GM12873 (cell line): ENCODE measurements at regions not wholly inside any gene's neighbourhood (a gene's known extent, or its start where the extent isn't known, plus 50 kb on each side); places are given as distances from the start of the nearest gene placed in this dataset.

Experiments used
- TF ChIP-seq, protein P1 (sequence below): IDR thresholded peaks from 2 replicates; pipeline ENCODE4 v1.5.1; 2012; ENCODE audit warnings: low read depth, mild to moderate bottlenecking, moderate library complexity, low read length, control low read depth; ENCODE audit not compliant: insufficient read depth; ENCODE audit errors: missing control alignments

GRCh38 chr21:16910435-16911165, 602.2 kb upstream of the CXADR start:
- TF ChIP-seq, protein P1, sequence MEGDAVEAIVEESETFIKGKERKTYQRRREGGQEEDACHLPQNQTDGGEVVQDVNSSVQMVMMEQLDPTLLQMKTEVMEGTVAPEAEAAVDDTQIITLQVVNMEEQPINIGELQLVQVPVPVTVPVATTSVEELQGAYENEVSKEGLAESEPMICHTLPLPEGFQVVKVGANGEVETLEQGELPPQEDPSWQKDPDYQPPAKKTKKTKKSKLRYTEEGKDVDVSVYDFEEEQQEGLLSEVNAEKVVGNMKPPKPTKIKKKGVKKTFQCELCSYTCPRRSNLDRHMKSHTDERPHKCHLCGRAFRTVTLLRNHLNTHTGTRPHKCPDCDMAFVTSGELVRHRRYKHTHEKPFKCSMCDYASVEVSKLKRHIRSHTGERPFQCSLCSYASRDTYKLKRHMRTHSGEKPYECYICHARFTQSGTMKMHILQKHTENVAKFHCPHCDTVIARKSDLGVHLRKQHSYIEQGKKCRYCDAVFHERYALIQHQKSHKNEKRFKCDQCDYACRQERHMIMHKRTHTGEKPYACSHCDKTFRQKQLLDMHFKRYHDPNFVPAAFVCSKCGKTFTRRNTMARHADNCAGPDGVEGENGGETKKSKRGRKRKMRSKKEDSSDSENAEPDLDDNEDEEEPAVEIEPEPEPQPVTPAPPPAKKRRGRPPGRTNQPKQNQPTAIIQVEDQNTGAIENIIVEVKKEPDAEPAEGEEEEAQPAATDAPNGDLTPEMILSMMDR, result no peak

- TF ChIP-seq, protein P1, result no peak
These were observed 601.7 kb upstream of the CXADR start for GRCh38 chr21:16911166-16911607.

DNA sequence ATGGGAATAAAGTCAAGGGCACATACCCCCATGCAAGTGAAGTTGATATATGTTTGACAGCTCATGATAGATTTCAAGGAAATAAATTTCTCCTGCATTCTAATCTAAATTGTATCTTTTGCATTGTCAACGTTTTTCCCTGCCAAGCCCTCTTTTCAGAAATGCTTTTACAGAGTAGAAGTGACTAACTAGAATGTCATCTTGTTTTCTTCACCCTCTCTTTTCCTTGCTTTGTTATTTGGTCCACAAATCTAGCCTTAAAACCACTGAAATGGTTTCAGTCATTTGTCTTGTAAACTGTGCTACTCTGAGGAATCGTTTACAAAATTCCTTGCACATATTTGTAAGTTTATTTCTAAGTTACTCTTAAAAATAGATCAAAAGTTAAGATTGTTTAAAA, 600.8 kb upstream of the CXADR start:
- TF ChIP-seq, protein P1, result no peak

GRCh38 chr21:16913010-16913409, 599.8 kb upstream of the CXADR start:
- TF ChIP-seq, protein P1, result no peak

DNA sequence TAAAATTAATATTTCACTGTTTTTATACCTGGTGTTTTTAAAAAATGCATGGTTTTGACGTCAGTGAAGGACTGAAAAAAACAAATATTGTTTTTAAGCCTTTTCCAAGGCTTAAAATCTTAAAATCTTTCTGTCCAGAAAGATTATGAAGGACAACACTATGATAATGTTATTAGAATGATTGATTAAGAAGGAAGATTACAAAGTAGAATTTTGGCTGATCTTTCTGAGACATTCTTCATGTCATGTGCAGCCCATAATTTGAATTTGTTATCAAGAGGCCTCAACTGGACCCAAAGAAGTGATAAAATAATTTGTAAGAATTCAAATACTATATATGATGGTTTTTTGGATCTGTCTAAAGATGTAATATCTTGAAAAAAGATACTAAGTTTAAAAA, 584.4 kb upstream of the CXADR start:
- TF ChIP-seq, protein P1, result no peak

DNA sequence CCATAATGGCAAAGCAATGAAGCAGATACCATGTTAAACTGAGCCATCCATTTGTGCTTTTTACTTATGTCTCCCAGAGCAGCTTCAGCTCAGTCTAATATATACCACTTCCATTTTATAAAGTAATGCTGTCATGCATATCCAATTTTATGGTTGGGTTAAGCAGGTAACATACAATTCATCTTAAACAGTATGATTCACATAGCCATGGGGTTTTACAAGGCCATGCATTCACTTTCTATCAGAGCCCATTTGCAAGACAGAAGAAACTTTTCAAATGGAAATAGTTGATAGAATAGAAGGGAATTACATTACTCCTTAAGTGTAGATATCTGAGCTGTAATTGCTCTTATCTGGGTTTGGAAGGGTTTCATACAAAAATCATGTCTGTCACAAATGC, 580.5 kb upstream of the CXADR start:
- TF ChIP-seq, protein P1, result no peak

GRCh38 chr21:16942703-16943102, 570.1 kb upstream of the CXADR start:
- TF ChIP-seq, protein P1, result no peak

DNA sequence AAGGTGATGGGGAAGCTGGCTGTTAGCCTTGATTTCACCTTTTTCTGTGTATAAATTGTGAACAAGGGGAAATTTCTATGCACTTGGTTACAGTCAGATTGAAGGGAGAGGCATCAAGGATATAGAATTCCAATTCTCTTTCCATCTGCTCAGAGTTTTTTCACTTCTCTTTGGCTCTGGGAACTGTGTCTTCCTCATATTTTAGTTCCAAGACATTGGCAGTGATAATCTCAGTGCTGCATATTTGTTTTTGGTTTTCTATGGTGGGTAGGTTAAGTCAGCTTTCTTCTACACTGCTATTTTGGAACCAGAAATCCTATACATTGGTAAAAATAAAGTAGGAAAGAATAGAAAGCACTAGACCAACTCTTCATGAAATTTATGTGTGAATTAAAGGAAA, 569.6 kb upstream of the CXADR start:
- TF ChIP-seq, protein P1, result no peak
